HG03066 (cell line): ENCODE measurements at regions not wholly inside any gene's neighbourhood (a gene's known extent, or its start where the extent isn't known, plus 50 kb on each side); places are given as distances from the start of the nearest gene placed in this dataset.
"Not testable (repeated sequence)": the region's sequence is repeated elsewhere in the genome, so short reads cannot be mapped to it uniquely, and the experiment has no call there.

Source experiments
- ATAC-seq: cut with Tn5 transposase; IDR thresholded peaks from one replicate; pipeline ENCODE4 v1.9.1; 2021; ENCODE audit warnings: low read depth; ENCODE audit not compliant: unreplicated experiment

DNA sequence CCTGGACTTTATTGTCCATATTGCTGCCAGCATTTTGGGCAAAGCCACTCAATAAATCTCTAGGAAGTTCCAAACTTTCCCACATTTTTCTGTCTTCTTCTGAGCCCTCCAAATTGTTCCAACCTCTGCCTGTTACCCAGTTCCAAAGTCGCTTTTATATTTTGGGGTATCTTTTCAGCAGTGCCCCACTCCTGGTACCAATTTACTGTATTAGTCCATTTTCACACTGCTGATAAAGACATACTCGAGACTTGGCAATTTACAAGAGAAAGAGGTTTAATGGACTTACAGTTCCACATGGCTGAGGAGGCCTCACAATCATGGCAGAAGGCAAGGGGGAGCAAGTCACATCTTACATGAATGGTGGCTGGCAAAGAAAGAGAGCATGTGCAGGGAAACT, 53.4 kb downstream of the AHSP start:
- not testable (repeated sequence) for ATAC-seq

DNA sequence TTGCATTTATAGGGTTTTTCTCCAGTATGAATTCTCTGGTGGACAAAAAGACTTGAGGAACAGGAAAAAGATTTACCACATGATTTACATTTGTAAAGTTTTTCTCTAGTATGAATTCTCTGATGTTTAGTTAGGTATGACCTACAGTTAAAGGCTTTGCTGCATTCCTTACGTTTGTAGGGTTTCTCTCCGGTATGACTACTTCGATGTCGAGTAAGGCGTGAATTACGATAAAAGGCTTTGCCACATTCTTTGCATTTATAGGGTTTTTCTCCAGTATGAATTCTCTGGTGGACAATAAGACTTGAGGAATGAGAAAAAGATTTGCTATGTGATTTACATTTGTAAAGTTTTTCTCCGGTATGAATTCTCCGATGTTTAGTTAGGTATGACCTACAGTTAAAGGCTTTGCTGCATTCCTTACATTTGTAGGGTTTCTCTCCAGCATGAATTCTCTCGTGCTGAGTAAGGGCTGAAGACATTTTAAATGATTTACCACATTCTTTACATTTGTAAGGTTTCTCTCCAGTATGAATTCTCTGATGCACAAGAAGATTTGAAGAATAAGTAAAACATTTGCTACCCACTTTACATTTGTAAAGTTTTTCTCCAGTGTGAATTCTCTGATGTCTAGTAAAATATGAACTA, 74.2 kb downstream of the AHSP start:
- ATAC-seq = not testable (repeated sequence)

DNA sequence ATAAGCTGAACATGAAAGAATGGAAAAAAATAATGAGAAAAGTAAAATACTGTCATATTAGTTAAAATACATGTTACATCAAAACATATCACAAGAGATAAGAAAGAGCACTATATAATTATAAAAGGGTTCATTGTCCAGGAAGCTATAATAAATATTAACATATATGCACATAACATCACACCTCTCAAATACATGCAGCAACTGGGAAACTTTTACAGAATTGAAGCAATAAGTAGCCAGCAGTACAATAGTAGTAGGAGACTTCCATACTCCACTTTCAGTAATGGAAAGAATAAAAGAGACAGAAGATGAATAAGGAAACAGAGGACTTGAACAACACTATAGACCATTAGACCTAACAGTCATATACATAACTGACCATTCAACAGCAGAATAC, 90.4 kb downstream of the AHSP start:
- no peak for ATAC-seq

DNA sequence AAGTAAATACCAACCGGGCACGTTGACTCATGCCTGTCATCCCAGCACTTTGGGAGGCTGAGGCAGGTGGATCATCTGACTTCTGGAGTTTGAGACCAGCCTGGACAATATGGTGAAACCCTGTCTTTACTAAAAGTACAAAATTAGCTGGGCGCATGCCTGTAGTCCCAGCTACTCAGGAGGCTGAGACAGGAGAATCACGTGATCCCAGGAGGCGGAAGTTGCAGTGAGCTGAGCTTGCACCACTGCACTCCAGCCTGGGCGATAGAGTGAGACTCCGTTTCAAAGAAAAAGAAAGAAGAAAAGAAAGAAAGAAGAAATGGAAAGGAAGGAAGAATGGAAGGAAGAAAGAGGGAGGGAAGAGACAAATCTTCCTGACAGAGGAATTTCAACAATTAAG, 108.7 kb downstream of the AHSP start:
- ATAC-seq = no peak

DNA sequence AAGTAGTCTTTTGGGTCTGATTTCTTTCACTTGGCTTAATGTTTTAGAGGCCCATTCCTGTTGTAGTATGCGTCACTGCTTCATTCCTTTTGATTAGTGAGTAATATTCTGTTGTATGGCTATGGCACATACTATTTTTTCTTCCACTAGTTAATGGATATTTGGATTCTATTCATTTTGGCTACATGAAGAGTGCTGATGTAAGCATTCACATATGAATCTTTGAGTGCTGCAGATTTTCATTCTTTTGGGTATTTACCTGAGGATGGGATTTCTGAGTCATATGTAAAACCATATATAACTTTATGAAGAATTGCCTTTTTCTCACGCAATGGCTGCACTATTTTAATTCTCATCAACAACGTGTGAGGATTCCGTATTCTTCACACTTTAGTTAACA, 113.6 kb downstream of the AHSP start:
- no peak for ATAC-seq

DNA sequence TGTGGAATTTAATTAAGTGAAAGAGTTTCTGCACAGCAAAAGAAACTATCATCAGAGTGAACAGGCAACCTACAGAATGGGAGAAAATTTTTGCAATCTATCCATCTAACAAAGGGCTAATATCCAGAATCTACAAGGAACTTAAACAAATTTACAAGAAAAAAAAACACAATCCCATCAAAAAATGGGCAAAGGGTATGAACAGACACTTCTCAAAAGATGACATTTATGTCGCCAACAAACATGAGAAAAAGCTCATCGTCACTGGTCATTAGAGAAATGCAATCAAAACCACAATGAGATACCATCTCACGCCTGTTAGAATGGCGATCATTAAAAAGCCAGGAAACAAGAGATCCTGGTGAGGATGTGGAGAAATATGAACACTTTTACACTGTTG, 128.0 kb downstream of the AHSP start:
- ATAC-seq = not testable (repeated sequence)

DNA sequence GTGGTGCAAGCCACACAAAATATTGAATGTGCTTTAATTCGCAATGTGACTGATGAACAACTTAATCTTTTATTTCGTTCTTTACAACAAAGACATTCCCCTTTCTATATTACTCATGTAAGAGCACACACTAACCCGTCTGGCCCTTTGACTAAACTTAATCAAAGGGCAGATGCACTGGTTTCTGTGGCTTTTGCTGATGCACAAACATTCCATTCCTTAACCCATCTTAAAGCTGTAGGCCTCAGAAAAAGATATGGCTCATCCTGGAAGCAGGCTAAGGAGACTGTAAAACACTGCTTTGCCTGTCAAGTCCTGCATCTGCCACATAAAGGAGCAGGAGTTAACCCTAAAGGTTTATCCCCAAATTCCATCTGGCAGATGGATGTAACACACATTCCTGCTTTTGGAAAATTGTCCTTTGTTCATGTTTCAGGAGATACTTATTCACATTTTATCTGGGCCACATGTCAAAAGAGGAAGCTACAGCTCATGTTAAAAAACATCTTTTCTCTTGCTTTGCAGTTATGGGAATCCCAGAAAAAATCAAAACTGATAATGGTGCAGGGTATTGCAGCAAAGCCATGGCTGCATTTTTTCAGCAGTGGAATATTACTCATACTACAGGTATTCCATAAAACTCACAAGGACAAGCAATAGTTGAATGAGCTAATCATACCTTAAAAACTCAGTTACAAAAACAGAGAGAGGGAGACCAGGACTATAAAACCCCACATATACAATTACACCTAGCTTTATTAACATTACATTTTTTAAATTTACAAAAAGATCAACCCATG, 137.2 kb downstream of the AHSP start:
- ATAC-seq = no peak

DNA sequence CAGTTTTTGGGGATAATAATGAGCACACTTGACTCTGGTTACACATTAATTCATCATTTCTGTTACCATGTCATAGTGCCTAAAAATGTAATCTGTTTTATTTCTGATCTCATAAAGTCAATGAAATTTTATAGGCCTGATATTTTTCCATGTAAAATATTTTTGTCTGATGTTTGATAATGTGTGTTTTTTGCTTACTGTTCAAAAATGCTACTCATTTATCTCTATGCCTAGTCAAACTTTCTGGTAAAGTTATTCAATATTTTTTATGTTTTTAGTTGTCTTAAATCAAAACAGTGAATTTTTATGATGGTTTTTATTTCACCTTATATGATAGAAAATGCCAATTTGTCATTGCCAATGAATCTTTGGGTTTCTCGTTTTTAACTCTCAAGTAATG, 147.0 kb downstream of the AHSP start:
- no peak for ATAC-seq

DNA sequence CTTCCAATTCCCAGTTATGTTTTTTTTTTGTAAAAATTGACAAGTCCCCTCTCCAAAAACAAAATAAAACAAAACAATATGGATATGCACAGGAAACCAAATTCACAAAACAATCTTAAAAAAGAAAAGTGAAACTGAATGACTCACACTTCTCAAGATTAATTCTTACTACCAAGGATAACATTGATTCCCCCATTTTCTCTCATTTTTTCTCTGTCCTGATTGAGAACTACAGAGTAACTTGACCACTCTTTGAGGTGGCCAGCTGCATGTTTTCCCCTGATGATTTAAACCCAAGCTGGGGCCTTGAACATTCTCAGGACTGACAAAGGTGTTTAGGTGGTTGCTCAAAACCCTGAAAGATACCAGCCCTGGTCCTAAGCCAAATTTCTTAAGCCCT, 149.0 kb downstream of the AHSP start:
- ATAC-seq = no peak

DNA sequence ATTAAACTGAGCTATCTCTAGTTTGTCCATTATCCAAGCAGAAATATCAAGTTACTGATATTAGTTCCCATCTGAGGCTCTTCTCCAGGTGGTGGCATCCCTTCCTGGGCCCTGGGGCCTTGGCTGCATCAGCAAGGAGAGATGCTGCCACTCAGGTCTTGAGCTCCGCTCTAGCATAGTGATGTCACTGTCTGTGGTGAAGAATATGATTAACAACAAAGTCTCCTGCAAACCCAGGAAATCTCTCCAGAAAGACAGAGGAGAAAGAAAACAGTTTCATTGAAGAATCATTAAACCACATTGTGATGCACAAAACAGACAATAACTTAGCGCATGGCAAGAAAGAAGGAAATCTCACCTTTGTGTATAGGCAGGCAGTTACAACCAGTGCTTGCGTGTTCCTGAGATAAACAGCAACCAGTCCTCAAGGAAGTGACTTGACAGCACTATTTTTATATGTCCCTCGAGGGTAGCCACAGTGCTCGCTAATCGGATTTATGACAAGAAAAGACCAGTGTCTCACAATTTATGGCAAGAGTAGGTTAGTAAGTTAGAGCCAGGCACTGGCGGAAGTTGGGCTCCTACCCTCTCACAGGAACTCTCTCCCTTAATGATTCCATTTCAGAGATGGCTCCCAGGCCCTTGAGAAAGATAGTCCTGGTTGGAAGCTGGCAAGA, 151.1 kb downstream of the AHSP start:
- ATAC-seq = no peak

DNA sequence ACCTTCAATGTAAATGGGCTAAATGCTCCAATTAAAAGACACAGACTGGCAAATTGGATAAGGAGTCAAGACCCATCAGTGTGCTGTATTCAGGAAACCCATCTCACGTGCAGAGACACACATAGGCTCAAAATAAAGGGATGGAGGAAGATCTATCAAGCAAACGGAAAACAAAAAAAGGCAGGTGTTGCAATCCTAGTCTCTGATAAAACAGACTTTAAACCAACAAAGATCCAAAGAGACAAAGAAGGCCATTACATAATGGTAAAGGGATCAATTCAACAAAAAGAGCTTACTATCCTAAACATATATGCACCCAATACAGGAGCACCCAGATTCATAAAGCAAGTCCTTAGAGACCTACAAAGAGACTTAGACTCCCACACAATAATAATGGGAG, 161.6 kb downstream of the AHSP start:
- ATAC-seq = not testable (repeated sequence)

DNA sequence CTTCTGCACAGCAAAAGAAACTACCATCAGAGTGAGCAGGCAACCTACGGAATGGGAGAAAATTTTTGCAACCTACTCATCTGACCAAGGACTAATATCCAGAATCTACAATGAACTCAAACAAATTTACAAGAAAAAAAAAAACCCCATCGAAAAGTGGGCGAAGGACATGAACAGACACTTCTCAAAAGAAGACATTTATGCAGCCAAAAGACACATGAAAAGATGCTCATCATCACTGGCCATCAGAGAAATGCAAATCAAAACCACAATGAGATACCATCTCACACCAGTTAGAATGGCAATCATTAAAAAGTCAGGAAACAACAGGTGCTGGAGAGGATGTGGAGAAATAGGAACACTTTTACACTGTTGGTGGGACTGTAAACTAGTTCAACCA, 164.6 kb downstream of the AHSP start:
- not testable (repeated sequence) for ATAC-seq

DNA sequence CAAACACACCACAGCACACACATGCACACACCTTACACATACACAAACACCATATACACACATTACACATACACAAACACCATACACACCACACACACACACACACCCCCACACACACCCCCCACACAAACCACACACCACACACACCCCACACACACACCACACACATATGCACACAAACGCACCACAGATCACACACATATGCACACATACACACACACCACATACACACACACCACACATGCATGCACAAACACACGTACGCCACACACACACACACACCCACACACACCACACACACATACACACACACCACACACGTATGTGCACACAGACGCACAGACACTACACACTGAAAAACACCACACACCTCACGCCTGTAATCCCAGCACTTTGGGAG, 166.0 kb downstream of the AHSP start:
- no peak for ATAC-seq

DNA sequence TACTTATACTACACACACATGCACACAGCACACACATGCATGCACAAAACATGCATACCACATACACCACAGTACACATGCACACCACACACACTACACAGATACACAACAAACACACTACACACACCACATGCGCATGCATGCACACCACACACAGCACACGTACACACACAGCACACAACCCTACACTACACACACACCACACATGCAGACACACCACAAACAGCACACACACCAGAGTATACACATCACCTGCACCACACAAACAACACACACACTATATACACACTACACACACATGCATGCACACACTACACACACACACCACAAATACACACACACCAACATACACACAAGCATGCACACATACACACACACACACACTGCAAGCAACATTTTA, 166.8 kb downstream of the AHSP start:
- ATAC-seq = no peak

DNA sequence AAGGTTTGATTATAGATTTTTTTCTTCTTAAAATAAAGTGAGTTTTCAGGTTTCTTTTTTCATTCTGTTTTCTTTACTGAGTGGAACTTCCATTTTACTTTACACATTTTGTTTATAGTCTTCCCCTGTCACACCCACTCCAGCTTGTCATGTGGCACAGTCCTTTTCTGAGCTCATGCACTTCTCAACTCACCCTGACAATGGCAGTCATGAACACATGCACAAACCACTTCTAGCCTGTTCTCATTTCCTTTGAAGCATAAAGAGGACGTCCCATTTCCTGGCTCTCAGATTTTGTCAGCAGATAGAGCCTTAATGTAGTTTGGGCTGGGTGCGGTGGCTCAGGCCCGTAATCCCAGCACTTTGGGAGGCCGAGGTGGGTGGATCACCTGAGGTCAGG, 168.0 kb downstream of the AHSP start:
- no peak for ATAC-seq

DNA sequence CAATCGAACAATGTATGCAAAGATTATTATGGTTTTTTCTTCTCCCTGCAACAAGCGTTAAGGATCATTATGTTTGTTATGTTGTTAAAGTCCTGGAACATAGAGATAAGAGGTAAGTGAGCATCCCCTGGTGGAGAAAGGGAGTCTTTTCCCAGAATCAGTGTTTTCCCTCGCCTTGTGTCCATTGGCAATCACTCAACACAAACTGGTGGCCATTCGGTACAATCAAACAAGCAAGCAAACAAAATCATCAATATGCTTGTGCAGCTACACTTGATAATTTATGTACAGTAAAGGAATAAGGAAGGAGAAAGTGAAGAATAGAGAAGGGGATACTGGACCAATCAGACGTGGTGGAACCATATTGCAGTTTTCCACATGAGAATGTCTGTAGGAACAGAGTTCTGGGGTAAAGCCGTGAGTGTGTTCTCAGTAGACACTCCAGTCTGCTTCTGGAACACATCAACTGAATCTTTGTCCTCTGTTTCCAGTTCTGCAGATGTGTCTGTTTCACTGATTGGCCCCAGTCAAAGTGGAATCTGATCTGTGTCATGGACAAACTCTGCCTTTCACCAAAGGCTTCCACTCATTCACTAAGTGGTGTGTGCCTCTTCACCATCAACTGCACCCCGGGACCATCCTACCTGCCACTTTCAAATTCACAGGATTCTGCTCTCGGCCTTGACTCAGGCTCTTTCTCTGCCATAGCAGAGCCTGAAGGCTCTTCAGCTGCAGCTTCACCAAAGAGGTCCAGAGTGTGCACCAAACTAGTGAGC, 169.5 kb downstream of the AHSP start:
- ATAC-seq = no peak

DNA sequence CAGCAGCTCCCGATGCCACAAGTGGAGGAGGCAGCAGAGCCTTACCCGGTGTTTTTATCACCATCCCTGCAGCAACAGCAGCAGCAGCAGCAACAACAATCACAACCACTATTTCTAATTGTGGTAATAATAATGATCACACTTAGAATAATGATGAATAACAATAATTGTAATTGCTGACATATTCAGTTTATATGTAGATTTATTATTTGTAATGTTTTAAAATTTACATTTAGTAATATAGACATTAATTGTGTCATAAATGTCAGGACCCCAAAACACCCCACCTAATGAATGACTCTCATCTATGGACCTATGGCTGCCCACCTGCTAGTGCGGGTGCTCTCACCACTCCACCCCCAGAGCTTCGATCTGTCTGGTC, 170.0 kb downstream of the AHSP start:
- no peak for ATAC-seq

DNA sequence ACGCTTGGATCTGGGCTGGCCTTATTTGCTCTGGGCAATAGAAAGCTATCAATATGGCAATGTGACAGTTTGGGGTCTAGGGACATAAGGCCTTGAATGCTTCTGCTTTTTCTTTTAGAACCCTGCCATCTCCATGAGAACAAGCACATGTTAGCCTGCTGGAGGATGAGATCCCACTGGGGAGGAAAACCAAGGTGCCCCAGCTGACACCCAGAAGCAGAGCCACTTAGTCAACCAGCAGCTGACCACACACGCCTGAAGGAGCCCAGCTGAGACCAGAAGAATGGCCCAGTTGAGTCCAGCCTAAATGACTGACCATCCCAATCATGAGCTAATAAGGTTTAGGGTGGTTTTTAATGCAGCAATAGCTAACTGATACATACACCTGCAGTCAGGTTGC, 171.2 kb downstream of the AHSP start:
- ATAC-seq = no peak

DNA sequence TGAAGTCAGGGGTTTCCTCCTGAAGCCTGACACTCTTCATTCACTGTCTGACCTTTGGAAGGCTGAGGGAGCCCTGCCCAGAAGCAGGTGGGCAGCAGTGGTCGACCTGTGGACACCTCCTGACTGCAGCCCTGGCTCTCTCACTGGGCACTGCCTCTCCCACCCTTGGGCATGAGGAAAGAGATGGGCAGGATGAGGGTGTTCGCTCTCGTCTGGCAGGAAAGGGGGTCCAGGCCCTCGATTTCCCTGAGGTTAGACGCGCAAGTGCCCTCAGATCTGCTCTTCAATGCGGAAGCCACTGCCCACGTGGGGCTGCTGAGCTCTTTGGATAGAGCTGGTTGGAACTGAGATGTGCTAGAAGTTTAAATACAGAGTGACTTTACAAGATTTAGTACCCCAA, 171.9 kb downstream of the AHSP start:
- no peak for ATAC-seq

DNA sequence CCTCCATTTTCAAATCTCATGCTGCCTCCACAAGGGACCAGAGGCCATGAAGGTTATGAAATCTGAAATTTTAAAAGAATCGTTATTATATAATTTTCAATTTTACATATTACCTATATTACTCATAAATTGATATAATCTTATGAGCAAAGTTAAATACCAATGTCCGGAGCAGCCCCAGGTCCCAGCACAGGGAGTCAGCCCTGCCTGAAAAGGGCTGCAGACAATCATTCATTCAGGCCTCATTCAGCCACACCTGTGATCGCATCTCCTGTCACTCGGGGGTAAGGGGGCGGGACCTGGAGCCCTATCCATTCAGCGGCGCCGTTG, 172.5 kb downstream of the AHSP start:
- ATAC-seq = peak; percentile 82
